Activated naive CD4-positive, alpha-beta T cell treated with anti-CD3 and anti-CD28 coated beads, Interleukin-2, amount 50 U/mL, for 24 hours (primary cell): ENCODE measurements at regions not wholly inside any gene's neighbourhood (a gene's known extent, or its start where the extent isn't known, plus 50 kb on each side); places are given as distances from the start of the nearest gene placed in this dataset.

Experiments
- H3K27ac Mint-ChIP-seq: one replicate; pipeline ENCODE4 v1.8.0; 2021; ENCODE audit warnings: mild to moderate bottlenecking, mixed read lengths
- H3K27me3 Mint-ChIP-seq: one replicate; pipeline ENCODE4 v1.8.0; 2021; ENCODE audit warnings: mixed read lengths
- H3K36me3 Mint-ChIP-seq: one replicate; pipeline ENCODE4 v1.8.0; 2021; ENCODE audit warnings: mixed read lengths
- H3K4me1 Mint-ChIP-seq: one replicate; pipeline ENCODE4 v1.8.0; 2021; ENCODE audit warnings: mixed read lengths
- H3K4me3 Mint-ChIP-seq: one replicate; pipeline ENCODE4 v1.8.0; 2021; ENCODE audit warnings: mild to moderate bottlenecking, mixed read lengths
- H3K9me3 Mint-ChIP-seq: one replicate; pipeline ENCODE4 v1.8.0; 2021; ENCODE audit warnings: mixed read lengths

DNA sequence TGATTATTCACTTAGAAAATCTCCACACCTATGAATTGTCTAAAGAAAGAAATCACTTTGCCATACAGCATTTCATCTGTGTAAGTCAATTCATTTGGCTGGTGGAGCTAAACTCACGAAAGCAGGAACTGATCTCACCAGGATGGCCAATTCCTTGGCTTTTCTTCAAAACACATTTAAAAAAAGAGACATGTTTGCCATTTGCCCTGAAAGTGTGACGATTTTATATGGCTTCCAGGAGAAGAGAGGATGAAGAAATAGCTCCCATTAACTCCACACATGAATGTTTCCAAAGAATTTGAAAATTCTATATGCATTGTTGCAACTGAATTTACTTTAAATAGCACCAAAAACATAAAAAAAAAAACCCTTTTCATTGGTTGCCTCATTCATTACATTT lies 334.7 kb downstream of the DMRT2 start:
- Mint-ChIP-seq H3K9me3 (no peaks in the 10 kb centered on the region), H3K27me3 (no peaks in the 10 kb centered on the region), H3K4me3 (no peak overlapping the region), H3K27ac (no peak overlapping the region), H3K36me3 (no peaks in the 10 kb centered on the region), H3K4me1 (no peaks in the 10 kb centered on the region)

DNA sequence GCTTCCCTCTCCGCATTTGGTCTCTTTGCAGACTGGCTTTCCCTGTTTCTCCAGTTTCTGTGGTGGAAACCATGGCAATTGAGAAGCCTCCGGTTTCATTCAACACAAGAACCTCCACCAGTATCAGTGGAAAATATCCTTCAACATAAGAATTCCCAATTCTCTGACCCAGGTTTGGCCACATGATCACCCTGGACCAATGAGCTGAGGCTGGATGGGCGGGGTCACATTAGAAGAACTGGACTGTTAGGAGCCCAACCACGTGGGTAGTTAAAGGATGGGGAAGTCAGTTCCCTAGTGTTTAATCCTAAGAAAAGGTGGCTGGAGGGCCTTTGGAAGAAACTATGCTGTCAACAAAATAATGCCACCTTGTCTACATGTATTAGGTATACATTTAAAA lies 336.3 kb downstream of the DMRT2 start:
- no peak overlapping the region for H3K27ac Mint-ChIP-seq

DNA sequence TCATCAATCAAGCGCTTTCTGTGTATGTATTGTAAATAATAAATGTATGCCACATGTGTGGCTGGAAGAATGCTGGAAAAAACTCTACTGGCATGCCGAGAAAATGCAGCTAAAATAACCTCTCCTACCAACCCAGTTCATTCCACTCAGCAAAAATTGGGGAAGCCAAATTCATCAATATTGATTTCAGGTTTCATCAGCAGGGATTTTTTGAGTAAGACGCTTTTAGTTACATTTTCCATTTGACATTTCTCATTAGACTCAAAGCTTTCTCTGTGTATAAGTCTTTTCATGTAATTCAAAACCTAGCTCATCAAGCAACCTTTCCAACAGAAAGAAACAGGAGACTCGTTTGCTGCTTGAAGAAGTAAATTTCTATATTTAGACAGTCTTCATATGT lies 338.1 kb downstream of the DMRT2 start:
- Mint-ChIP-seq H3K9me3 (no peaks in the 10 kb centered on the region), H3K4me1 (no peaks in the 10 kb centered on the region), H3K27me3 (peaks cover 2% of the 10 kb centered on the region), H3K36me3 (no peaks in the 10 kb centered on the region), H3K4me3 (no peak overlapping the region), H3K27ac (no peak overlapping the region)

More for the DNA sequence above, 336.3 kb downstream of the DMRT2 start:
- no peaks in the 10 kb centered on the region for H3K9me3 Mint-ChIP-seq
- H3K4me1 Mint-ChIP-seq = no peaks in the 10 kb centered on the region
- H3K36me3 Mint-ChIP-seq = no peaks in the 10 kb centered on the region
- H3K27me3 Mint-ChIP-seq = no peaks in the 10 kb centered on the region
- H3K4me3 Mint-ChIP-seq = no peak overlapping the region

DNA sequence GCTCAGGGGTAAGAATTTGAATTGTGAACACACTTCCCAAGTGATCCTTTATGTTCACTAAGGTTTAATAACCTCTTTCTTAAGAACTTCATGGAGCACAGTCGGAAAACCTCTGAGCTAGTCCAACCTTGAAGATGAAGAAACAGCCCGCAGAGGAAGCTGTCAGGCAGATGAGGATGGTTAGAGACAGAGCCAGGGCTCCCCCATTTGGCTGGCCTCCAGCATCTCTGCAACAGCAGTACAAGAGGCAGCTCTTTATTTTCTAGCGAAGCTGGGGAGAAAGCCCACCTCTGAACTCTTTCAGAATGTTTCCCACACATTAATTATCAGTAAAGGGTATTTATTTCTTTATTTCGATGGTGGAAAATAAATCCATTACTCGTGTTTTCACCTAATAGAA lies 350.8 kb downstream of the DMRT2 start:
- no peaks in the 10 kb centered on the region for H3K9me3 Mint-ChIP-seq
- no peak overlapping the region for H3K27ac Mint-ChIP-seq
- H3K4me1 Mint-ChIP-seq = no peaks in the 10 kb centered on the region
- H3K27me3 Mint-ChIP-seq = no peaks in the 10 kb centered on the region
- no peaks in the 10 kb centered on the region for H3K36me3 Mint-ChIP-seq
- no peak overlapping the region for H3K4me3 Mint-ChIP-seq

DNA sequence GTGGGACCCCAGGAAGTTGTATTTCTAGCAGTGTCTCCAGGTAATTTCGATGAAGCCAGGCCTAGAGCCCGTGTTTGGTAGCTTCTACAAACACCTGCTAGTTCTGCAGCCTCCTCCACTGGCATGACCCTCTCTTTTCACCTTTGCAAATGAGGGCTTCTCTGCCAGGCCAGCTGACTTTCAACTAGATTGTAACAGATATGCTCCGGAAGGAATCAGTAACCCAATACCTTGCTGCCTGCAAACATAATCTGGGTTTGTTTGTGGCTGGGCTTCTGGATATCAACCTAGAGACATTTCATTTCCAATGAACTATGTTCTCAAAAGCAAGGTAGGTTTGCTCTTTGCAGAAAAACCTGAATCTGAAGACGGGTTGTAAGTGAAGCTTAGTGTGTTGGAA lies 354.8 kb downstream of the DMRT2 start:
- no peaks in the 10 kb centered on the region for H3K36me3 Mint-ChIP-seq
- H3K9me3 Mint-ChIP-seq = no peaks in the 10 kb centered on the region
- no peaks in the 10 kb centered on the region for H3K27me3 Mint-ChIP-seq

DNA sequence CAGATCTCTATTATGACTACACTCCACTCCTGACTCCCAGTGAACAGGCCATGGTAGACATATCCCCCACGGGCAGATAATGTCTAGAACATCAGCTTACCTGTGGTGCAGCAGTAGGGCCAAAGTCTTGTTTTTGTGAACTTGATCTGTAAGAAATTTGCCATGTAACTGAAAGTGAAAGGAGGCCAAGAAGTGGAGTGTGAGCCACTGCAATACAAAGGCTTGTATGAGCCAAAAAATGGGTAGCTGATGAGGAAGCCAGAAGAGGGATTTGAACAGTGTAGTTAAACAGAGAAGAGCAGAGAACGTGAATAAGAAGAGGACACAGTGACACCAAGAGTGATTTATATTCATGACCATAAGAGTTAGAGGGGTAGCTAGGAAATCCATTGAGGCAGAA lies 361.7 kb downstream of the DMRT2 start:
- Mint-ChIP-seq H3K27ac (no peak overlapping the region), H3K36me3 (no peaks in the 10 kb centered on the region), H3K9me3 (no peaks in the 10 kb centered on the region), H3K4me3 (no peak overlapping the region), H3K4me1 (no peaks in the 10 kb centered on the region), H3K27me3 (peaks cover 3% of the 10 kb centered on the region)

More for the DNA sequence above, 354.8 kb downstream of the DMRT2 start:
- no peaks in the 10 kb centered on the region for H3K4me1 Mint-ChIP-seq
- no peak overlapping the region for H3K27ac Mint-ChIP-seq
- H3K4me3 Mint-ChIP-seq = no peak overlapping the region

DNA sequence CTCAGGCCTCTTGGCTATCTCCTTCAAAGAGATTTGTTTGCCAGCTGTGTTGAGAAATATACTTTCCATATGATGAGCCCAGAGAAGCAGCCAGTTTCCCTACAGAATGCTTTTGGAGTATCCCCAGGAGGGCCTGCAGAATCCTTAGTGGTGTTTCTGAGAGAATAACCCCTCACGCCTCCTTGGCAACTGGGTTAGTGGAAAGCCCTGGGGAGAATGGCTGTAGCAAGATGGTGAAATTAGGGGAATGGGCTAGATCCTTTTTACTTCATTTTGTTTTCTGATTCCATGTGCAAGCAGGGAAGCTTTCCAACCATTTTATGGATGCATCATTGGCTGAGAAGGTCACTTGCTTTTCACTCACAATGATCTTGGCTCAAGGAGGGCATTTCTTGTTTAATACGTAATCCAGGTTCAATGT lies 364.6 kb downstream of the DMRT2 start:
- peaks cover 3% of the 10 kb centered on the region for H3K27me3 Mint-ChIP-seq
- H3K4me1 Mint-ChIP-seq = no peaks in the 10 kb centered on the region
- H3K27ac Mint-ChIP-seq = no peak overlapping the region
- no peaks in the 10 kb centered on the region for H3K36me3 Mint-ChIP-seq
- no peak overlapping the region for H3K4me3 Mint-ChIP-seq
- H3K9me3 Mint-ChIP-seq = no peaks in the 10 kb centered on the region

DNA sequence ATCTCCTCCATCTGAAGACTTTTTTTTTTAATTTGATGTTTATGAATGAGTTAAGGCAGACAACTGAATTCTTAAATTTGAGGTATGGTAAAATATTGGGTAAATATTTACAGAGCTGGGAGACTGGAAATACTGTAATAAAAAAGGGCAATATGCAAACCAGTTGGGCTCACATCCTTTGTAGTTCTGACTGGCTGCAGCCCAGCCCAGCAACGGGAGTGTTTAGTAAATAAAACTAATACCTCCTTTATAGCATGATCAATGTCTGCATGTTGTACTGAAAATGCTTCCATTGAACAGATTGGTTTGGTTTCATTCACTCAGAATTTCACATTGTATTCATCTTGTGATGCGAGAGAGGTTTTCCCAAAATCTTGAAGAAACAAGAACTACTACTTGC lies 365.0 kb downstream of the DMRT2 start:
- H3K9me3 Mint-ChIP-seq = no peaks in the 10 kb centered on the region
- no peak overlapping the region for H3K4me3 Mint-ChIP-seq
- H3K36me3 Mint-ChIP-seq = no peaks in the 10 kb centered on the region
- peaks cover 3% of the 10 kb centered on the region for H3K27me3 Mint-ChIP-seq
- no peaks in the 10 kb centered on the region for H3K4me1 Mint-ChIP-seq
- no peak overlapping the region for H3K27ac Mint-ChIP-seq

DNA sequence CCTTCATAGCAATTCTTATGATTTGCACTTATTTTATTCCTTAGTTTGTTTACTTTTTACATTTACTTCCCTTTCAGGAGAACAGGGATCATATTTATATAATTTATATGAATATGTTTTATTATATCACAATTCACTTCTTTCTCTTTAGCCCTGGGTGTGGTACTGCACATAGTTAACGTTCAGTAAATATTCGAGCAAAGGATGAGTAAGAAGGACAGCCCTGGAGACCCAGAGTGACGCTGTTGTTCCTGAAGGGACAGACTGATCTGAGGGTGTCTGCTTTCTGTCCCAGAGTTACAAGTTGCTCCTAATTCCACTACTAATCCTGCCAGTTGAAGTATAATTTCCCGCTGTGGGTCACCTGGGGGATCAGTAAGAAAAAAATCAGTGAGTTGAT lies 366.1 kb downstream of the DMRT2 start:
- H3K27me3 Mint-ChIP-seq = no peaks in the 10 kb centered on the region

DNA sequence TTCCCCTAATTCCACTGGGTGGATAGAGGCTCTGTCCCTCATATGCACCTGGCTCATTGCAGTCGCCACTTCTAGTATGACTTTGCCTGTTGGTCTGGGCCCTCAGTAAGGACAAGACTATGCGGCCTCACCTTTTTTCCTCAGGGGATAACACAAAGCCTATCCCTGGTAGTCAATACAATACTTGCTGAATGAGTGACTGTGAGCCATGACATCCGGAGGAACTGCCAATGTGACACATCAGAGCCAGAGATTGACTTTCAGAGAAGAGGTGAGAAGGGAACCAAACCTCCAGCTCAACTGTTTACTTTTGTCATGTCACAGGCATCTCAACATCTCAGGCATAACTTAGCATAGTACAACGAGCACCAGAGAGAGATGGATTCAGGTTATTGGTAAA lies 371.3 kb downstream of the DMRT2 start:
- Mint-ChIP-seq H3K4me3 (no peak overlapping the region), H3K27me3 (no peaks in the 10 kb centered on the region), H3K27ac (no peak overlapping the region), H3K9me3 (no peaks in the 10 kb centered on the region), H3K36me3 (no peaks in the 10 kb centered on the region), H3K4me1 (no peaks in the 10 kb centered on the region)

More for the DNA sequence above, 366.1 kb downstream of the DMRT2 start:
- Mint-ChIP-seq H3K27ac (no peak overlapping the region), H3K36me3 (no peaks in the 10 kb centered on the region), H3K4me1 (no peaks in the 10 kb centered on the region), H3K9me3 (no peaks in the 10 kb centered on the region), H3K4me3 (no peak overlapping the region)

DNA sequence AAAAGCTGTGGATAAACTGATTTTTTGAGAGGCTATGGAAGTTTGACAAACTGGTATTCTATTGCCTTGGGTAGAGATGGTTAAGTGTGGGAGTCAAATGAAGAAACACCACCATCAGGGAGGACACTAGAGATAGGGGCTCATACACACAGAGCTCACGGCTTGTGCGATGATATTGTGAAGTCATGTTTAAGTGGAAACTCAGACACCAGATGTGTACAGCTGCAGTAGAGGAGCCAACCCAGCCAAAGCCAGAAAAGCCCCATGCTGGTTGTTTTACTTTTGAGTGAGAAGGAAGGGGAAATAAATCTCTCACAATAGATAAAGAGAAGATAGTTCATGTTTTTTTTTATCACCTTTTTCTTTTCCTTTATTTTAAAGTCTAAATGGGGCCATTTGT lies 377.7 kb downstream of the DMRT2 start:
- H3K9me3 Mint-ChIP-seq = no peaks in the 10 kb centered on the region
- no peaks in the 10 kb centered on the region for H3K4me1 Mint-ChIP-seq
- H3K36me3 Mint-ChIP-seq = no peaks in the 10 kb centered on the region
- H3K27me3 Mint-ChIP-seq = peaks cover 2% of the 10 kb centered on the region
- no peak overlapping the region for H3K4me3 Mint-ChIP-seq
- no peak overlapping the region for H3K27ac Mint-ChIP-seq

DNA sequence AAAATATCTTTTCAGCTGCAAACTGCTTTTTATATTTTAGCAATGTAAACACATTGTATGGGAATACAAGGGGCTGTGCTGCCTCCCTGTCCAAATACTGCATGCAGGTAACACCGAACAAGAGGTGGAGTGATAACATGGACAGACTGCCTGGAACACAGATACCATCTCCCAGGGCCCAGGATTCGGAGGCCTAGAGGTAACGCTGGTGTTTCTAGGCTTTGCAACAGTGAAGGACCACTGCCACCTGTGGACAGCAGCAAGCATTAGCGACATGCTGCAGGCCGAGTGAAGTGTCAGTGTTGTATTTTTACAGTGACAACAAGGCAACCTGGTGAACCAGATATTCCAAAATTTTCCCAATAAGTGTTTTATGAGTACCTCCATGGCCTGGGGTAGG lies 379.1 kb downstream of the DMRT2 start:
- Mint-ChIP-seq H3K27ac (no peak overlapping the region), H3K4me1 (no peaks in the 10 kb centered on the region), H3K27me3 (peaks cover 3% of the 10 kb centered on the region), H3K36me3 (no peaks in the 10 kb centered on the region), H3K9me3 (no peaks in the 10 kb centered on the region), H3K4me3 (no peak overlapping the region)

DNA sequence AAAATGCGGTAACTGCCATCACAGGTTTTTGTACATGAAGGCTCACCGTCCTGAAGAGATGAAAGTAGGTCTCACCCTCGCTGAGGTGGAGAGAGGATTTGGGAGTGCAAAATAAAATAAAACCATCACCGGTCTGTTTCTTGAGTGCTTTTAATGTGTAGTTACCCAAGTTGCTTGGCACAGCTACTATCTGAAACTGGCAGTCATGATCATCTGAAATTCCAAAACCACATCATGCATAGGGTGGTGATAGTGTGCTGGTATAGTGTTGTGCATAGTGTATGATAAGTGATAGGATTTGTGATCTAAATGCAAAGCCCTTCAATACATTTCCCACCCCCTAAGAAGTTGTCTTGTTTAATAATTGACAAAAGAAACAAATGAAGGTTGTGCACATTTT lies 381.3 kb downstream of the DMRT2 start:
- Mint-ChIP-seq H3K4me3 (no peak overlapping the region), H3K36me3 (no peaks in the 10 kb centered on the region), H3K27me3 (peaks cover 3% of the 10 kb centered on the region), H3K4me1 (no peaks in the 10 kb centered on the region), H3K9me3 (no peaks in the 10 kb centered on the region), H3K27ac (no peak overlapping the region)

DNA sequence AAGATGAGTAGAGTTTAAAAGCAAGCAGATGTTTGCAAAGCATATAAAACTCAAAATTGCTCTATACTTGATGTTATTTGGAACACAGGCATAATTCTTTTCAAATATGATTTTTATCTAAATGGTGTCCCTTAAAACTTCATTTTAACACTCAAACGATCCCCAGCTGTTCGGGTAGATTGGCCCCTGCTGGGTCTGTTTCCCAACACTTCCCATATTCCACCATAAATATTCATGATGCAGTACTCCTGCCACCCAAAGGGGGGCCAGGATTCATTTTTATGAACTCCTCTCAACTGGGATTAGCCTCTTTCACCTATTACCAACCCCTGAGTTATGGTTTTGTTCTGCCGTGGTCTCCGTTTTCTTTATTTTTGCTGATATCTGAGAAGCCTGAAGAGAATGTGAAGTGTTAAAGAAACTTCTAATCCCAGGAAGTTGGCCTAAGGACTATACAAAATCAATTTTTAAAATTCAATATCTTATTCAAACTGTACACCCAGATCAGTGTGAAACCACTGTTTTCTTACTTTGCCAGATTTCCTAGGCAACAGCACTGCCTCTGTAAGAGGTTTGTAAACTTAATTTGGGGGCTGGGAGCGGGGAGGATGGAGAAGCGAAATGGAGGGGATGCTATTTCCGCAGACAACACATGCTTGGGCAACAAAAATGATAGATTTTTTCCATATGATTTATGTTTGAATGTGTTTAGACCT lies 384.1 kb downstream of the DMRT2 start:
- Mint-ChIP-seq H3K9me3 (no peaks in the 10 kb centered on the region), H3K4me1 (no peaks in the 10 kb centered on the region), H3K36me3 (no peaks in the 10 kb centered on the region), H3K27me3 (peaks cover 9% of the 10 kb centered on the region), H3K27ac (no peak overlapping the region), H3K4me3 (no peak overlapping the region)

DNA sequence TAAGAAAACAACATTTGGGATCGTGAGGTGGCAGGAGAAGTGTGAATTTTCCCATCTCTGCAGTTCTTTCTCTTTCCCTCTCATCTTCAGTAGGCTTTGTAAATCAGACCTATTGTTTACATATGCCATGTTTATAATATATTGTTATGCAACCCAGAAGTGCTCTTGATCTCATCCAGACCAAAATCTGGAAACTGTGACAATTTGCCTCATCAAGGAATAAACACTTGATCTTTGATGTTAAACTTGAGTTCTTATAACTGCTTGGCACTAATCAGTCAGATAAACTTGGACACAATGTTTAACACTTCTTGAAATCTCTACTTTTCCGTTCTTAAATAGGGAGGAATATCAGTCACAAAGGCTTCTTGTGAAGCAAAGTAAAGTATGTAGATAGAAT lies 384.7 kb downstream of the DMRT2 start:
- no peak overlapping the region for H3K4me3 Mint-ChIP-seq
- no peaks in the 10 kb centered on the region for H3K4me1 Mint-ChIP-seq
- peaks cover 9% of the 10 kb centered on the region for H3K27me3 Mint-ChIP-seq
- H3K9me3 Mint-ChIP-seq = no peaks in the 10 kb centered on the region
- no peak overlapping the region for H3K27ac Mint-ChIP-seq
- no peaks in the 10 kb centered on the region for H3K36me3 Mint-ChIP-seq

DNA sequence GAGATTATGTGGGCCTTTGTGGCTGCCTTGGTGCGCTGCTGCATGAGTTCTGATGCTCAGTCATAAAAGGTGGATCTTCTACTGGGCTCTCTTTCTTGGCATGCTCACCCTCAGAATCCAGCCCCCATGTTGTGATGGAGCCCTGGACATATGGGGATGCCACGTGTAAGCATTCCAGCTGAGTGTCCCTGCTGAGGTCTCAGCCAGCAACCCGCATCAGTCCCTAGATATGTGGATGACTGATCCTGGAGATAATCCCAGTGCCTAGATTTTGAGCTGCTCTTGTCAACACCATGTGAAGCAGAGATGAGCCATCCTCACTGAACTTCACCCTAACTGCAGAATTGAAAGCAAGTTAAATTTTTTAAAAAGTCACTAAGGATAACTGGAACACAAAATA lies 390.1 kb downstream of the DMRT2 start:
- Mint-ChIP-seq H3K4me3 (no peak overlapping the region), H3K27me3 (peaks cover 6% of the 10 kb centered on the region), H3K27ac (no peak overlapping the region), H3K4me1 (no peaks in the 10 kb centered on the region), H3K9me3 (no peaks in the 10 kb centered on the region), H3K36me3 (no peaks in the 10 kb centered on the region)

DNA sequence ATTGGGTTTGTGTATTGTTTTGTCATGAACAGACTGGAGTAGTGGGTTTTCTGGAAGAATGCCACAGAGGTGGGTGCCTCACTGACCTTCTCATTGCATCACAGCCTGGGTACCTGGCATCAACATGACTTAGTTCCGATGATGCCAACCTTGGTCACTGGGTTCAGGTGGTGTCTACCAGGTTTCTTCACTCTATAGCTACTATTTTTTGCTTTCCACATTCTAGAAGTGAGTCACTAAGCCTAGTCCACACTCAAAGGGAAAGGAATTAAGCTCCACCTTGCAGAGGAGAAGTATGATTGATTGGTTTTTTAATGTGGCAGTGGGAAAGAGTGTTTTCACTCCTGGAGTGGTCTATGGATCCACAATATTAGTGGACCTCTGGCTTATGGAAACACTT lies 391.9 kb downstream of the DMRT2 start:
- no peaks in the 10 kb centered on the region for H3K36me3 Mint-ChIP-seq
- H3K4me1 Mint-ChIP-seq = no peaks in the 10 kb centered on the region
- H3K4me3 Mint-ChIP-seq = no peak overlapping the region
- no peak overlapping the region for H3K27ac Mint-ChIP-seq
- peaks cover 6% of the 10 kb centered on the region for H3K27me3 Mint-ChIP-seq
- H3K9me3 Mint-ChIP-seq = no peaks in the 10 kb centered on the region
